ENCODE measurements at regions not wholly inside any gene's neighbourhood (a gene's known extent, or its start where the extent isn't known, plus 50 kb on each side); places are given as distances from the start of the nearest gene placed in this dataset.

DNA sequence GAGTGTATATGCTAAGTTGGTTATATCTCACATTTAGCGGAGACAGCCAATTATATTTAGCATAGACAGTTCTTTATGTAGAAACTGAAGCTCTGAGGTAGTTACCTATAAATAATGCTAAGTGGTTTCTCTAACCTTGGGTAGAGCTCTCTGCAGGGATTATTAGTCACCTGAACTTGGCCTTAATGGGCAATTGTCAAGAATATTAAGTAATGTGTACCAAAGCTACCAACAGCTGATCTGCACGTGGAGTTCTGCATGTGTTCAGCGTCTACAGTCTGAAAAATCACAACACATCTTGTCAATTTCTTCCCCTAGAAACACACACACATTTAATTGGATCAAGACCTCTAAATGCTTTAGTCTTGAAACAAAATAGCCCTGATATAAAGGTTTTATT, 740.6 kb upstream of the FAM241A start:
- ATAC-seq (no peak), DNase-seq (ENCODE audit: low read depth, low spot score) (no peak), FAIRE-seq (no peak)
- intact Hi-C loops (cut with micrococcal nuclease; ENCODE audit: unreplicated experiment): no loop called here
- no peaks in the 10 kb centered on the region for H3K79me2 ChIP-seq (ENCODE audit: control insufficient read depth, insufficient read depth, low read length)
- ChIA-PET RAD21 (ENCODE audit: unreplicated experiment) (no interaction called here), CTCF (no interaction called here), POLR2A (no interaction called here), SMC1A (ENCODE audit: uncharacterized antibody, unreplicated experiment) (no interaction called here)
- H3K4me1 ChIP-seq (ENCODE audit: control insufficient read depth, insufficient read depth, low read length): no peaks in the 10 kb centered on the region
- BruUV-seq (replicated peaks): no TSS peak
- H3K27ac ChIP-seq (ENCODE audit: control insufficient read depth, insufficient read depth): no peak overlapping the region
- no peaks in the 10 kb centered on the region for H3K27me3 ChIP-seq (replicated peaks in 1 of 2; ENCODE audit: control insufficient read depth in 2 of 2, insufficient read depth in 2 of 2, low read length in 1 of 2)
- TF ChIP-seq CHD2 (IDR thresholded peaks at IDR 0.05; ENCODE audit: borderline replicate concordance, low read depth, low read length): no peak
- no peak for TF ChIP-seq GABPA (IDR thresholded peaks at IDR 0.05; ENCODE audit: low read depth)
- no peak for TF ChIP-seq STAT1 (conservative IDR thresholded peaks at IDR 0.05)
- no peak for TF ChIP-seq MYC (IDR thresholded peaks at IDR 0.05; ENCODE audit: insufficient read depth, insufficient read length, insufficient replicate concordance, low read length, severe bottlenecking)
- TF ChIP-seq SRF (IDR thresholded peaks at IDR 0.05; ENCODE audit: low read depth in 2 of 2, low read length in 2 of 2): no peak
- no peak for TF ChIP-seq HCFC1 (IDR thresholded peaks at IDR 0.05; ENCODE audit: low read length)
- TF ChIP-seq, protein P1, sequence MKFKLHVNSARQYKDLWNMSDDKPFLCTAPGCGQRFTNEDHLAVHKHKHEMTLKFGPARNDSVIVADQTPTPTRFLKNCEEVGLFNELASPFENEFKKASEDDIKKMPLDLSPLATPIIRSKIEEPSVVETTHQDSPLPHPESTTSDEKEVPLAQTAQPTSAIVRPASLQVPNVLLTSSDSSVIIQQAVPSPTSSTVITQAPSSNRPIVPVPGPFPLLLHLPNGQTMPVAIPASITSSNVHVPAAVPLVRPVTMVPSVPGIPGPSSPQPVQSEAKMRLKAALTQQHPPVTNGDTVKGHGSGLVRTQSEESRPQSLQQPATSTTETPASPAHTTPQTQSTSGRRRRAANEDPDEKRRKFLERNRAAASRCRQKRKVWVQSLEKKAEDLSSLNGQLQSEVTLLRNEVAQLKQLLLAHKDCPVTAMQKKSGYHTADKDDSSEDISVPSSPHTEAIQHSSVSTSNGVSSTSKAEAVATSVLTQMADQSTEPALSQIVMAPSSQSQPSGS (IDR thresholded peaks at IDR 0.05; ENCODE audit: low read length): no peak
- TF ChIP-seq POLR2A (IDR thresholded peaks at IDR 0.05; ENCODE audit: low read depth, low read length): no peak
- TF ChIP-seq MEF2A (IDR thresholded peaks at IDR 0.05; ENCODE audit: insufficient read depth, low read depth, low read length): no peak
- no peak for TF ChIP-seq ZNF274 (IDR thresholded peaks at IDR 0.05; ENCODE audit: insufficient read depth, insufficient read length)
- TF ChIP-seq ZNF24 (IDR thresholded peaks at IDR 0.05): no peak
- TF ChIP-seq, protein P2, sequence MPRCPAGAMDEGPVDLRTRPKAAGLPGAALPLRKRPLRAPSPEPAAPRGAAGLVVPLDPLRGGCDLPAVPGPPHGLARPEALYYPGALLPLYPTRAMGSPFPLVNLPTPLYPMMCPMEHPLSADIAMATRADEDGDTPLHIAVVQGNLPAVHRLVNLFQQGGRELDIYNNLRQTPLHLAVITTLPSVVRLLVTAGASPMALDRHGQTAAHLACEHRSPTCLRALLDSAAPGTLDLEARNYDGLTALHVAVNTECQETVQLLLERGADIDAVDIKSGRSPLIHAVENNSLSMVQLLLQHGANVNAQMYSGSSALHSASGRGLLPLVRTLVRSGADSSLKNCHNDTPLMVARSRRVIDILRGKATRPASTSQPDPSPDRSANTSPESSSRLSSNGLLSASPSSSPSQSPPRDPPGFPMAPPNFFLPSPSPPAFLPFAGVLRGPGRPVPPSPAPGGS (IDR thresholded peaks at IDR 0.05; ENCODE audit: borderline replicate concordance, insufficient read depth, low read depth, low read length, poor library complexity, severe bottlenecking): no peak
- TF ChIP-seq TAF1 (IDR thresholded peaks at IDR 0.05; ENCODE audit: borderline replicate concordance, low read depth, low read length): no peak
- TF ChIP-seq, protein P3, sequence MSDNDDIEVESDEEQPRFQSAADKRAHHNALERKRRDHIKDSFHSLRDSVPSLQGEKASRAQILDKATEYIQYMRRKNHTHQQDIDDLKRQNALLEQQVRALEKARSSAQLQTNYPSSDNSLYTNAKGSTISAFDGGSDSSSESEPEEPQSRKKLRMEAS (IDR thresholded peaks at IDR 0.05; ENCODE audit: low read depth, low read length): no peak
- no peak for TF ChIP-seq TCF3 (IDR thresholded peaks at IDR 0.05; ENCODE audit: borderline replicate concordance, insufficient read depth, low read depth, low read length)
- H3K9ac ChIP-seq (ENCODE audit: control insufficient read depth, insufficient read depth, low read length): no peak overlapping the region
- WGBS (ENCODE audit: insufficient coverage, insufficient replicate concordance, low lambda C conversion rate, missing lambda C conversion rate): 43% methylated on average over 3 of the region's 3 CpGs
- no peak overlapping the region for H3K4me3 ChIP-seq
- H2AFZ ChIP-seq (ENCODE audit: control insufficient read depth, low read depth, low read length): no peak overlapping the region
- H3K36me3 ChIP-seq (ENCODE audit: control insufficient read depth in 2 of 2, insufficient read depth in 2 of 2, low read length in 1 of 2): no peaks in the 10 kb centered on the region
- H3K4me2 ChIP-seq (ENCODE audit: control insufficient read depth, insufficient read depth): no peak overlapping the region
- in situ Hi-C loops (cut with MboI): no loop called here
- H3K9me3 ChIP-seq (replicated peaks; ENCODE audit: control insufficient read depth, insufficient read depth, low read length): no peaks in the 10 kb centered on the region
- no peaks in the 10 kb centered on the region for H4K20me1 ChIP-seq (ENCODE audit: control insufficient read depth, insufficient read depth)
